Aorta (tissue), 5 donors: ENCODE measurements at regions not wholly inside any gene's neighbourhood (a gene's known extent, or its start where the extent isn't known, plus 50 kb on each side); places are given as distances from the start of the nearest gene placed in this dataset.

Experiments
- ATAC-seq: fragments of 200-7000 bp; cut with Tn5 transposase; one replicate; pipeline ENCODE4 v1.9.1; 2022; ENCODE audit warnings: moderate library complexity; ENCODE audit not compliant: low FRiP score
- DNase-seq, 2 donors: peaks; one replicate each; pipeline ENCODE4 v3.0.0-alpha.2; 2020
- H3K27ac ChIP-seq, 2 donors: one replicate each; pipeline ENCODE4 v1.5.1; 2013; ENCODE audit warnings: low read length in 2 of 2, mild to moderate bottlenecking in 2 of 2, moderate library complexity in 2 of 2, control low read depth in 1 of 2, inconsistent platforms in 1 of 2, low read depth in 1 of 2
- H3K27me3 ChIP-seq, 2 donors: one replicate each; pipeline ENCODE4 v1.6.1; 2013; ENCODE audit warnings: control low read depth in 1 of 2, low read length in 1 of 2, mild to moderate bottlenecking in 1 of 2, moderate library complexity in 1 of 2; ENCODE audit not compliant: insufficient read depth in 2 of 2, control insufficient read depth in 1 of 2
- H3K36me3 ChIP-seq, 2 donors: one replicate each; pipeline ENCODE4 v1.6.1; 2013; ENCODE audit warnings: control low read depth in 1 of 2, low read length in 1 of 2, mild to moderate bottlenecking in 1 of 2; ENCODE audit not compliant: insufficient read depth in 2 of 2, control insufficient read depth in 1 of 2
- H3K4me1 ChIP-seq, 2 donors: one replicate each; pipeline ENCODE4 v1.6.1; 2013; ENCODE audit warnings: low read length in 2 of 2, control low read depth in 1 of 2, mild to moderate bottlenecking in 1 of 2, moderate library complexity in 1 of 2; ENCODE audit not compliant: insufficient read depth in 2 of 2, control insufficient read depth in 1 of 2
- H3K4me3 ChIP-seq, 2 donors: one replicate each; pipeline ENCODE4 v1.5.1; 2013; ENCODE audit warnings: low read length in 2 of 2, control low read depth in 1 of 2, mild to moderate bottlenecking in 1 of 2
- H3K9me3 ChIP-seq: one replicate; pipeline ENCODE4 v1.6.1; 2013; ENCODE audit warnings: mild to moderate bottlenecking, low read length; ENCODE audit not compliant: control insufficient read depth
- WGBS, 2 donors: extraction: QIAGEN DNeasy Blood & Tissue Kit; methylation state at CpG; one replicate each; pipeline ENCODE4 v1.1.7; 2013; 5-methylcytosine and 5-hydroxymethylcytosine counted together
- intact Hi-C, 2 donors: fragments of 100-400 bp; cut with DNase I; formaldehyde crosslinking; loops; one replicate each; pipeline versions ENCODE4 v1.14.2 to v1.15.0; 2022
- donor health status: healthy with polysubstance abuse.
- donor health status: Bipolar disorder and iron deficiency.
- donor health status: DM: no; HTN: no; CAD: no.
- donor health status: DM: no; HTN: no; CAD: no.
- donor health status: DM: yes; HTN: yes; CAD: no.

DNA sequence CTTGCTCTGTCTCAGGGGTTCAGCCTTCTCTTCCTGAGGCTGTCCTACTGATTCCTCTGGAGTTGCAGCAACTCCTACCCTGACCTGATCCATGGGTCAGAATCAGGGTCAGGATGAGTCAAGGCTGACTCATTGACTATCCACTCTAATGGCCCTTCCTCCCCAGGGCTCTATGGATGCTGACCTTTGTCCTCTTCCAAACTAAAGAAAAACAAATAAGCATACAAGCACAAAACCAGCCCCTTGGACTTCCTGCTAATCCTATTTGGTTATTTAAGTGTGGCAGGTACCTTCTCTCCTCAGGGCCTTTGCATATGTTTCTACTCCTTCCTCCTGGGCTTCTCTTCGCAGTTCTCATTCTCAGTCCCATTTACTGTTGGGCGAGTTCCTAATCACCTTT lies 204.5 kb upstream of the NAV2 start:
- whole genome bisulfite sequencing, 2 donors, result 96 to 99% methylated on average over 2 of the region's 2 CpGs
- no peak overlapping the region for H3K27ac ChIP-seq
- ATAC-seq, result no peak

GRCh38 chr11:19506816-19507486 lies 205.7 kb upstream of the NAV2 start:
- no peaks in the 10 kb centered on the region for H3K27me3 ChIP-seq
- ATAC-seq, result no peak
- intact Hi-C loops, result no loop called here
- H3K9me3 ChIP-seq, result no peaks in the 10 kb centered on the region
- no peaks in the 10 kb centered on the region for H3K36me3 ChIP-seq
- peaks cover 0 to 5% of the 10 kb centered on the region in 2 donors for H3K4me1 ChIP-seq
- no peak for DNase-seq
- no peak overlapping the region for H3K27ac ChIP-seq
- WGBS, 2 donors, result 65 to 69% methylated on average over 2 of the region's 2 CpGs
- no peak overlapping the region for H3K4me3 ChIP-seq

More for the DNA sequence above, 204.5 kb upstream of the NAV2 start:
- Histone ChIP-seq H3K27me3 (no peaks in the 10 kb centered on the region), H3K9me3 (no peaks in the 10 kb centered on the region), H3K4me3 (no peak overlapping the region), H3K36me3 (no peaks in the 10 kb centered on the region), H3K4me1 (peaks cover 0 to 5% of the 10 kb centered on the region in 2 donors)
- intact Hi-C loops, result no loop called here
- no peak for DNase-seq

DNA sequence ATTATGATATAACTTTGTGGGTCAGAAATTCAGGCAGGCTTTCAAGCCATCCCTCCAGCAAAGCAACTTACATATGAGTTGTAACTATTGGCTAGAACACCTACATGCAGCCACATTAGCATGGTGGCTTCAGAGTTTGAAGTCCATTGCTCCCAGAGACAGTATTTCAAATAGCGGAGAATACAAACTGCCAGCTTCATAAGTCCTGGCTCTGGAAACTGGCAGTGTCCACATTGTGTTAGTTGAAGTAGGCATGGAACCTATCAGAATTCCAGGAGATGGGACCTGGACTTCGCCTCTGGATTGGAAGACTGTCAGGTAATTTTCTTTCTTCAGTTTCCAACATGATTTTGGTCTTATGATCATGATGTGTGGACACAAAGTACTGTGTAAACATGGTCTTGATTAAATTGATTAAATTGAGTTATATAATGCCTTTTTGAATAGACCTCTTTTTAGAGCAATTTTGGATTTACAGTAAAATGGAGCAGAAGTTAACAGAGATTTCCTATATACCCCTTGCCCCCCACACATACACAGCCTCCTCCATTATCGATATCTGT lies 209.9 kb upstream of the NAV2 start:
- no peaks in the 10 kb centered on the region for H3K4me1 ChIP-seq
- WGBS, 2 donors, result 95 to 96% methylated on average over 3 of the region's 3 CpGs
- no peaks in the 10 kb centered on the region for H3K27me3 ChIP-seq
- ATAC-seq (no peak), DNase-seq (no peak)
- no peak overlapping the region for H3K4me3 ChIP-seq
- intact Hi-C loops, result no loop called here
- no peaks in the 10 kb centered on the region for H3K9me3 ChIP-seq
- no peak overlapping the region for H3K27ac ChIP-seq
- no peaks in the 10 kb centered on the region for H3K36me3 ChIP-seq

DNA sequence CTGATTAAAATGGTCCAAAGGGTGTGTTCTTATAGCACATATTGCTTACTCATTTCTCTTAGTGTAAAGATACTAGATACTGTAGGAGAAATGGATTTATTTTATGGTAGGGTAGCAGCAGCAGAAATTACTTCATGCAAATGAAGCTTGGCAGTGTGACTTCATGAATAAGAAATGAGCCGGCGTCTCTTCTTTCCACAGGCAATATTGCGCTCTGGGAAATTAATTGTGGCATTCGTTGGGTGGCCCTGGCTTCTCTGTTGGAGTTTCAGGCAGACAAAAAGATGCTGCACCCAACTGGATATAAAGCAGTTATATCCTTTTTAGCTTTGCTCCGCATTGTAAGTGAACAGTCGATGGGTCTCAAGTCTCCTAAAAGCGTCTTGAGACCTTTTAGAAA lies 211.0 kb upstream of the NAV2 start:
- no peak overlapping the region for H3K4me3 ChIP-seq
- ATAC-seq, result no peak
- intact Hi-C loops, result no loop called here
- H3K9me3 ChIP-seq, result no peaks in the 10 kb centered on the region
- WGBS, 2 donors, result 84 to 96% methylated on average over 7 of the region's 7 CpGs
- DNase-seq, result no peak
- H3K27me3 ChIP-seq, result no peaks in the 10 kb centered on the region
- no peaks in the 10 kb centered on the region for H3K4me1 ChIP-seq
- H3K36me3 ChIP-seq, result no peaks in the 10 kb centered on the region
- no peak overlapping the region for H3K27ac ChIP-seq

DNA sequence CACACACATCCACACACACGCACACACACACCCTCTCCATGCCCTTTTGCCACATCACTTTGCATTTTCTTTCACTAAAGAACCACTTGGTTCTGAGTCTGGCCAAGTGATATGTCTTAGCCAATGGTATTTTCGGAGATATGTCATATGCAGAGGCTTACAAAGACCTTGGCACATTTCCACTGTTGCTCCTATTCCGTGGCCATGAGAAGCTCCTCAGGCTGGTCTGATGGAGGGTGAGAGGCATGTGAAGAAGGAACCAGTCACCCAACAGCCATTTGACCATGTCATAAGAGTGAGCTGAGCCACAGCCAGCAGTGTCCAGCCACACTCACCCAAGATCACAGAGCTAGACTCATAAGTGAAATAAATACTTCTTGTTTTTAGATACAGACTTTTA lies 212.6 kb upstream of the NAV2 start:
- peaks cover 3% of the 10 kb centered on the region for H3K9me3 ChIP-seq
- H3K36me3 ChIP-seq, result no peaks in the 10 kb centered on the region
- intact Hi-C loops, result no loop called here
- no peaks in the 10 kb centered on the region for H3K27me3 ChIP-seq
- DNase-seq (no peak), ATAC-seq (no peak)
- H3K4me1 ChIP-seq, result no peaks in the 10 kb centered on the region
- no peak overlapping the region for H3K27ac ChIP-seq
- whole genome bisulfite sequencing, 2 donors, result 36 to 44% methylated on average over 3 of the region's 3 CpGs
- no peak overlapping the region for H3K4me3 ChIP-seq

GRCh38 chr11:19499026-19499669 lies 213.5 kb upstream of the NAV2 start:
- Histone ChIP-seq H3K9me3 (peaks cover 3% of the 10 kb centered on the region), H3K4me3 (no peak overlapping the region), H3K27me3 (no peaks in the 10 kb centered on the region), H3K4me1 (no peaks in the 10 kb centered on the region), H3K36me3 (no peaks in the 10 kb centered on the region), H3K27ac (no peak overlapping the region)
- DNase-seq (no peak), ATAC-seq (no peak)
- intact Hi-C loops, result no loop called here
- WGBS, 2 donors, result 73 to 78% methylated on average over 4 of the region's 4 CpGs

DNA sequence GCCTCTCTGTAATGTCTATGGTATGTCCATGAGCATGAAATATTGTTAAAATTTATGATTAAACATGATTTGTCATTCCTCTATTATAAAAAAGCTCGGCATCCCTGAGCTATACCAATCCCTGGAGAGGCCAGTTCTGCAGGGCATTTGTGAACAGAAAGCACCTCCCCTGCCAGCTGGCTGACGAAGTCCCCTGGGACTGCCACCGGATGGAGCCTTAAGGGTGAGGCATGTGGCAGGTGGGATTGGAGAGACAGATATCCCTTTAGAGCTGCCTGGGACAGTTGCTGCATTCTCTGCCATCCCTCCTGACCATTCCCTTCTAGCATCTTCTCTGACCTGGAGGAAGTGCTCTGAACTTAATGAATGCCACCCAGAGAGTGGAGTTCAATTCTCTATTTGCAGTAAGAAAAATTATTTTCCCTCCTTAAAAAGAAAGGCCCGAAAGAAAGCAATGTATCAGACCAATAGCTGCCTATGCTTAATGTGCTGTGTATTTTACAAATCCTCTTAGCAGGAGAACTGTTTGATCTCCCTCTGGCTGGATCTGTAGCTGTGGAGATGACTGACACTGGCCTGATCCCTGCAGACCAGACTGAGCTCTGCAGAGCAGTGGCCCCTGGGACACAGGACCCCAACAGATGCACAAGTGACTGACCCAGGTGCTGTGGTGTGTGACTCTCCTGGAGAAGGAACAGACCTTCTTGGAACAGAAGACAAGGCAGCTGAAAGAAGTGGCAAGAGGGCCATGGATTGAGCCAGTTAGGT lies 219.0 kb upstream of the NAV2 start:
- Histone ChIP-seq H3K27me3 (no peaks in the 10 kb centered on the region), H3K4me3 (no peak overlapping the region), H3K9me3 (peaks cover 3% of the 10 kb centered on the region), H3K4me1 (peaks cover 0 to 1% of the 10 kb centered on the region in 2 donors), H3K36me3 (no peaks in the 10 kb centered on the region), H3K27ac (no peak overlapping the region)
- intact Hi-C loops, result no loop called here
- ATAC-seq (no peak), DNase-seq (no peak)
- 43 to 48% methylated on average over 4 of the region's 4 CpGs for WGBS, 2 donors

GRCh38 chr11:19482319-19483100 lies 230.1 kb upstream of the NAV2 start:
- intact Hi-C loops, result no loop called here
- Histone ChIP-seq H3K4me1 (no peaks in the 10 kb centered on the region), H3K27ac (no peak overlapping the region), H3K9me3 (peaks cover 3% of the 10 kb centered on the region), H3K36me3 (no peaks in the 10 kb centered on the region), H3K27me3 (peaks cover 0 to 2% of the 10 kb centered on the region in 2 donors), H3K4me3 (no peak overlapping the region)
- WGBS, 2 donors, result 87 to 90% methylated on average over 6 of the region's 6 CpGs
- ATAC-seq (no peak), DNase-seq (no peak)
